ENCODE measurements at regions not wholly inside any gene's neighbourhood (a gene's known extent, or its start where the extent isn't known, plus 50 kb on each side); places are given as distances from the start of the nearest gene placed in this dataset.

GRCh38 chr10:126843299-126843934 lies 61.8 kb upstream of the DOCK1 start:
- H3K36me3 ChIP-seq (ENCODE audit: control insufficient read depth, insufficient read depth, low read length) = no peaks in the 10 kb centered on the region
- H4K5ac ChIP-seq (ENCODE audit: low read depth, low read length) = no peak overlapping the region
- TF ChIP-seq RFX5 (IDR thresholded peaks at IDR 0.05; ENCODE audit: low read depth, low read length) = no peak
- TF ChIP-seq MXI1 (IDR thresholded peaks at IDR 0.05; ENCODE audit: borderline replicate concordance, low read depth, low read length) = no peak
- TF ChIP-seq ELK1 (IDR thresholded peaks at IDR 0.05; ENCODE audit: borderline replicate concordance, low read depth, low read length) = no peak
- TF ChIP-seq CEBPB (IDR thresholded peaks at IDR 0.05; ENCODE audit: low read depth, low read length) = no peak
- no peak for TF ChIP-seq POLR2A (IDR thresholded peaks at IDR 0.05; ENCODE audit: low read depth, low read length)
- TF ChIP-seq CHD1 (IDR thresholded peaks at IDR 0.05; ENCODE audit: low read depth, low read length) = no peak
- TF ChIP-seq BHLHE40 (IDR thresholded peaks at IDR 0.05; ENCODE audit: low read depth, low read length) = no peak
- no peak for TF ChIP-seq FOS (IDR thresholded peaks at IDR 0.05; ENCODE audit: low read depth, low read length)
- TF ChIP-seq MAZ (IDR thresholded peaks at IDR 0.05; ENCODE audit: borderline replicate concordance, low read depth, low read length) = no peak
- no peak for TF ChIP-seq RCOR1 (IDR thresholded peaks at IDR 0.05; ENCODE audit: insufficient replicate concordance, low read length)
- no peak for TF ChIP-seq MAFK (IDR thresholded peaks at IDR 0.05; ENCODE audit: low read depth, low read length)
- no peak for TF ChIP-seq SMC3 (IDR thresholded peaks at IDR 0.05; ENCODE audit: low read depth, low read length)
- TF ChIP-seq, protein P1, sequence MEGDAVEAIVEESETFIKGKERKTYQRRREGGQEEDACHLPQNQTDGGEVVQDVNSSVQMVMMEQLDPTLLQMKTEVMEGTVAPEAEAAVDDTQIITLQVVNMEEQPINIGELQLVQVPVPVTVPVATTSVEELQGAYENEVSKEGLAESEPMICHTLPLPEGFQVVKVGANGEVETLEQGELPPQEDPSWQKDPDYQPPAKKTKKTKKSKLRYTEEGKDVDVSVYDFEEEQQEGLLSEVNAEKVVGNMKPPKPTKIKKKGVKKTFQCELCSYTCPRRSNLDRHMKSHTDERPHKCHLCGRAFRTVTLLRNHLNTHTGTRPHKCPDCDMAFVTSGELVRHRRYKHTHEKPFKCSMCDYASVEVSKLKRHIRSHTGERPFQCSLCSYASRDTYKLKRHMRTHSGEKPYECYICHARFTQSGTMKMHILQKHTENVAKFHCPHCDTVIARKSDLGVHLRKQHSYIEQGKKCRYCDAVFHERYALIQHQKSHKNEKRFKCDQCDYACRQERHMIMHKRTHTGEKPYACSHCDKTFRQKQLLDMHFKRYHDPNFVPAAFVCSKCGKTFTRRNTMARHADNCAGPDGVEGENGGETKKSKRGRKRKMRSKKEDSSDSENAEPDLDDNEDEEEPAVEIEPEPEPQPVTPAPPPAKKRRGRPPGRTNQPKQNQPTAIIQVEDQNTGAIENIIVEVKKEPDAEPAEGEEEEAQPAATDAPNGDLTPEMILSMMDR (conservative IDR thresholded peaks at IDR 0.05; ENCODE audit: low read depth, low read length) = no peak
- TF ChIP-seq, protein P2, sequence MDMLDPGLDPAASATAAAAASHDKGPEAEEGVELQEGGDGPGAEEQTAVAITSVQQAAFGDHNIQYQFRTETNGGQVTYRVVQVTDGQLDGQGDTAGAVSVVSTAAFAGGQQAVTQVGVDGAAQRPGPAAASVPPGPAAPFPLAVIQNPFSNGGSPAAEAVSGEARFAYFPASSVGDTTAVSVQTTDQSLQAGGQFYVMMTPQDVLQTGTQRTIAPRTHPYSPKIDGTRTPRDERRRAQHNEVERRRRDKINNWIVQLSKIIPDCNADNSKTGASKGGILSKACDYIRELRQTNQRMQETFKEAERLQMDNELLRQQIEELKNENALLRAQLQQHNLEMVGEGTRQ (IDR thresholded peaks at IDR 0.05; ENCODE audit: low read depth, low read length) = no peak
- no peaks in the 10 kb centered on the region for H3K9me1 ChIP-seq (ENCODE audit: insufficient read depth, low read length)
- no peak overlapping the region for H2AK5ac ChIP-seq (ENCODE audit: low read depth, low read length)
- H3K4me3 ChIP-seq (ENCODE audit: insufficient read depth, low read depth, low read length) = no peak overlapping the region
- ATAC-seq (ENCODE audit: low read depth) = no peak
- no peak overlapping the region for H4K91ac ChIP-seq (ENCODE audit: insufficient read depth, low read depth, low read length)
- dilution Hi-C loops (cut with HindIII; ENCODE audit: low sequenced_read_pairs, unreplicated experiment) = no loop called here
- POLR2A ChIA-PET (ENCODE audit: unreplicated experiment) = no interaction called here
- no peaks in the 10 kb centered on the region for H3K9me3 ChIP-seq (ENCODE audit: control insufficient read depth, insufficient read depth, low read length)
- no peak overlapping the region for H4K8ac ChIP-seq (ENCODE audit: low read depth in 2 of 2, low read length in 2 of 2)
- H3K56ac ChIP-seq (ENCODE audit: extremely low read depth, insufficient read depth, low read length) = no peak overlapping the region
- H3K79me1 ChIP-seq (ENCODE audit: low read depth in 1 of 2, low read length in 2 of 2) = no peaks in the 10 kb centered on the region
- CTCF ChIA-PET = no interaction called here
- no peak overlapping the region for H3K4ac ChIP-seq (ENCODE audit: low read depth, low read length)
- no CpG with 5 or more reads among the region's 8 CpGs for WGBS, 2 experiments (ENCODE audit: extremely low coverage in 2 of 2, insufficient read length in 1 of 2)
- no peak overlapping the region for H2BK5ac ChIP-seq (ENCODE audit: low read depth, low read length, poor library complexity, severe bottlenecking)
- H3K27ac ChIP-seq (ENCODE audit: insufficient read depth, low read length) = no peak overlapping the region
- no peak for DNase-seq
- intact Hi-C loops (cut with micrococcal nuclease) = no loop called here
- BruUV-seq (replicated peaks) = no TSS peak
- H3K18ac ChIP-seq (ENCODE audit: low read depth, low read length) = no peak overlapping the region
- H3K23ac ChIP-seq (ENCODE audit: low read depth, low read length) = no peak overlapping the region
- peaks cover 4% of the 10 kb centered on the region; the same call in 1 of the 2 replicates for H3K27me3 ChIP-seq (ENCODE audit: control insufficient read depth, insufficient read depth, low read length)
- no peak overlapping the region for H2BK120ac ChIP-seq (ENCODE audit: low read depth, low read length)
- no peak overlapping the region for H2AFZ ChIP-seq (replicated peaks; ENCODE audit: low read length, poor library complexity)
- no peak overlapping the region for H3K4me2 ChIP-seq (ENCODE audit: low read depth, low read length)
- H2BK20ac ChIP-seq (ENCODE audit: low read depth, low read length) = no peak overlapping the region
- no peaks in the 10 kb centered on the region for H3K4me1 ChIP-seq (ENCODE audit: control insufficient read depth, insufficient read depth, low read length)
- in situ Hi-C loops (cut with MboI; ENCODE audit: low sequenced_read_pairs) = no loop called here
- no peaks in the 10 kb centered on the region for H4K20me1 ChIP-seq (ENCODE audit: insufficient read depth, low read length)
- H2AK9ac ChIP-seq (replicated peaks; ENCODE audit: low read depth, low read length, poor library complexity) = no peak overlapping the region
- H3K14ac ChIP-seq (replicated peaks; ENCODE audit: low read depth, low read length) = no peak overlapping the region
- no peak overlapping the region for H3K9ac ChIP-seq (ENCODE audit: low read depth, low read length)
- no peak overlapping the region for H2BK15ac ChIP-seq (ENCODE audit: low read depth, low read length)

Data from IMR-90 (cell line).